ENCODE measurements at regions not wholly inside any gene's neighbourhood (a gene's known extent, or its start where the extent isn't known, plus 50 kb on each side); places are given as distances from the start of the nearest gene placed in this dataset.
A peak's percentile ranks its signal among the peaks of the same experiment; 100 is the strongest.

DNA sequence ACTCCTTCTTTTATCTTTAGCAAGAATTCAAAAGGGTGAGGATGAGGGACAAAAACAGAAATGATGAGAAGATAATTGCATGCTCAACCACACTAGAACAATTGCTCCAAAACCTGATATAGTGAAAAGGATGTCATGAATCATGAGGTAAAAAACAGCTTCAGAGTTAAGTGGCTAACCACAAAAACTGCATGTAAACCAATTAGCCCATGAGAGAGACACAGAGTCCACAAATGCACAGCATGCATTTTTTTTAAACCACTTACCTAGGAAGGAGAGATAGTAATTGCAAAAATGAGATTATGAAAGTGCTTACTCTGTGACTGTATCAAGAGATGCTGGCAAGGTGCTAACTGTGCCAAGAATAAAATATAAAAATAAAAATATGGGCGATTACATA, 132.9 kb downstream of the MBL2 start:
- Histone ChIP-seq H3K27ac (no peak overlapping the region), H3K4me3 (no peak overlapping the region), H3K9me3 (no peaks in the 10 kb centered on the region), H3K4me1 (no peaks in the 10 kb centered on the region), H3K36me3 (no peaks in the 10 kb centered on the region), H3K27me3 (no peaks in the 10 kb centered on the region)
- WGBS (ENCODE audit: insufficient coverage, low coverage, low lambda C conversion rate, missing lambda C conversion rate): 4% methylated on average over 1 of the region's 1 CpG
- intact Hi-C loops (cut with DNase I): no loop called here
- ATAC-seq: no peak
- TF ChIP-seq, protein P1, sequence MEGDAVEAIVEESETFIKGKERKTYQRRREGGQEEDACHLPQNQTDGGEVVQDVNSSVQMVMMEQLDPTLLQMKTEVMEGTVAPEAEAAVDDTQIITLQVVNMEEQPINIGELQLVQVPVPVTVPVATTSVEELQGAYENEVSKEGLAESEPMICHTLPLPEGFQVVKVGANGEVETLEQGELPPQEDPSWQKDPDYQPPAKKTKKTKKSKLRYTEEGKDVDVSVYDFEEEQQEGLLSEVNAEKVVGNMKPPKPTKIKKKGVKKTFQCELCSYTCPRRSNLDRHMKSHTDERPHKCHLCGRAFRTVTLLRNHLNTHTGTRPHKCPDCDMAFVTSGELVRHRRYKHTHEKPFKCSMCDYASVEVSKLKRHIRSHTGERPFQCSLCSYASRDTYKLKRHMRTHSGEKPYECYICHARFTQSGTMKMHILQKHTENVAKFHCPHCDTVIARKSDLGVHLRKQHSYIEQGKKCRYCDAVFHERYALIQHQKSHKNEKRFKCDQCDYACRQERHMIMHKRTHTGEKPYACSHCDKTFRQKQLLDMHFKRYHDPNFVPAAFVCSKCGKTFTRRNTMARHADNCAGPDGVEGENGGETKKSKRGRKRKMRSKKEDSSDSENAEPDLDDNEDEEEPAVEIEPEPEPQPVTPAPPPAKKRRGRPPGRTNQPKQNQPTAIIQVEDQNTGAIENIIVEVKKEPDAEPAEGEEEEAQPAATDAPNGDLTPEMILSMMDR (IDR thresholded peaks at IDR 0.05): no peak
- no peak for TF ChIP-seq POLR2A (IDR thresholded peaks at IDR 0.05)
- no peak for DNase-seq

DNA sequence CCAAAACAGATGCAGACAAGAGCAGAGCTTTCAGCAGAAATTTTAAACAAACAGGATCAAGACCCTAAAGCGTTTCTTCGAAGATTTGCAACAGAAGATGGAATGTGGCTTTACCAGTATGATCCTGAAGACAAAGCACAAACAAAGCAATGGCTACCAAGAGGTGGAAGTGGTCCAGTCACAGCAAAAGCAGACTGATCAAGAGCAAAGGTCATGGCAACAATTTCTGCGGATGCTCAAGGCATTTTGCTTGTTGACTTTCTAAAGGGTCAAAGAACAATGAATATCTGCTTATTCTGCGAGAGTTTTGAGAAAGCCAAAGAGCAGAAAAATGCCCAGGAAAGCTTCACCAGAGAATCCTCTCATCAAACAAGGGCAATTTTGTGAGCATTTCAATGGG, 130.4 kb downstream of the MBL2 start:
- no peak overlapping the region for H3K27ac ChIP-seq
- H3K27me3 ChIP-seq: no peaks in the 10 kb centered on the region
- no peaks in the 10 kb centered on the region for H3K36me3 ChIP-seq
- H3K4me1 ChIP-seq: no peaks in the 10 kb centered on the region
- ATAC-seq: no peak
- H3K9me3 ChIP-seq: no peaks in the 10 kb centered on the region
- no peak for TF ChIP-seq POLR2A (IDR thresholded peaks at IDR 0.05)
- TF ChIP-seq, protein P1 (IDR thresholded peaks at IDR 0.05): no peak
- DNase-seq: no peak
- intact Hi-C loops (cut with DNase I): no loop called here
- WGBS (ENCODE audit: insufficient coverage, low coverage, low lambda C conversion rate, missing lambda C conversion rate): 51% methylated on average over 4 of the region's 4 CpGs
- H3K4me3 ChIP-seq: no peak overlapping the region

DNA sequence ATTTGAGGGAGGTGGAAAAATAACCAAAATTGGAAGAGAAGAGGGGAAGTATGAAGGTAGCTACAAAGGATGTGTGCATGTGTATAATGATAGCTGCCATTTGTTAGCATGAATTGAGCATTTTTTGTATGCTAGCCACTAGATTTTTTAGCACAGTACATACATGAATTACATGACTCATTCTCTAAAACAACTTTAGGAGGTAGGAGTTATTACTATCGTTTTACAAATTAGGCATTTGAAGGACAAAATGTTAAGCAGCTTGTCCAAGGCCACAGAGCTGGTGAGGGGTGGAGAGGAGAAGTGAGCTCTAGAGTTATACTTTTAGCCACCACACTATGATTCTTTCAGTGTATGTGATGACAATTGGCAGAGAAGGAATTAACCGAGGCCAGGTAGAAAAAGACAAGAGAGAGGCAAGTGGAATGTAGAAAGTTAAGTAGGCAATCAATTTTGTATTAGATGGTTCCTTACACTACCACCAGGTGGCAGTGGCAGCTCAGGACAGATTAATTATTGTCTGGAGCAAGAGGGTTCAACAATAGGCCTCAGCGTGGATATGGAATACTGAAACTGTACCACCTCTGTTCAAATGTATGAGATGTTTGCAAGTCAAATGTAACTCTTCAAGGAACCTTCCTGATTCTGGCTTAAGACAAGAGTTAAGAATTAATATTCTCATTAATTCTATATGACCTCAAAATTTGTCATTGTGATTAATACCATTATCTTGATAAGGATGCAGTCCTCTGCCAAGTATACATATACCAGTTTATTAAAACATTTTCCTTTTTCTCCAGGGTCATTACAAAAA, 128.0 kb downstream of the MBL2 start:
- peak in 2 of 3 donors; percentile 24 to 52 for DNase-seq
- H3K27me3 ChIP-seq: no peaks in the 10 kb centered on the region
- no peak overlapping the region for H3K4me3 ChIP-seq
- no peaks in the 10 kb centered on the region for H3K36me3 ChIP-seq
- WGBS (ENCODE audit: insufficient coverage, low coverage, low lambda C conversion rate, missing lambda C conversion rate): 38% methylated on average over 2 of the region's 3 CpGs
- H3K4me1 ChIP-seq: no peaks in the 10 kb centered on the region
- H3K27ac ChIP-seq: no peak overlapping the region
- no peaks in the 10 kb centered on the region for H3K9me3 ChIP-seq
- TF ChIP-seq, protein P1 (IDR thresholded peaks at IDR 0.05): peak; percentile 72 to 85 (median 81)
- no peak for TF ChIP-seq POLR2A (IDR thresholded peaks at IDR 0.05)
- intact Hi-C loops (cut with DNase I): no loop called here
- ATAC-seq: peak; percentile 86 to 93 (median 88)

DNA sequence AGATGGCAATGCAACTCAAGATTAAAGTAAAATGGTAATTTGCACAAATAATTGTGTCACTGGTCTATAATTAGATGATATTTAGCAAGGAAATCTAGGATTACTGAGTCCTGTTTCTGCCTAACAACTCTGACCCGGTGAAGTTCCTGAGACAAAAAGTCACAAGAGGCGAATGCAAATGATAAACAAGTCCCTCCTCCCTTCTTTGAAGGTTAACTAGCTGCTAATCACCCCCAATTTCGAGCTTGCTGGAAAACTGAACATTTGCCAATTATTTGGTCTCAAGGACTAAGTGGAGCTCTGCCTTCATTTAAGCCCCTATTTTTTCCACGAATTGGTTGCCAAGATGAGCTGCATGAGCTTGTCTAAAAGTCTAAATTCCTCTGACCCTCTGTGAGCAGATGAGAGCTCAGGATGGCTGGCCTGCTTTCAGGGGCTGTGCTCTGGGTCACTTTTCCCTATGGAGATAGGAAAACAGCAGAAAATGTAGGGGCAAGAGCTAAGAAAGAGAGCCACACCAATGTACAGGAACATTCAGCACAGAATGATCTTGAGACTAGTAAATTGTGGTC, 127.3 kb downstream of the MBL2 start:
- no peak overlapping the region for H3K4me3 ChIP-seq
- intact Hi-C loops (cut with DNase I): no loop called here
- no peaks in the 10 kb centered on the region for H3K4me1 ChIP-seq
- TF ChIP-seq POLR2A (IDR thresholded peaks at IDR 0.05): no peak
- TF ChIP-seq, protein P1 (IDR thresholded peaks at IDR 0.05): no peak
- H3K27ac ChIP-seq: no peak overlapping the region
- ATAC-seq: no peak
- WGBS (ENCODE audit: insufficient coverage, low coverage, low lambda C conversion rate, missing lambda C conversion rate): 46% methylated on average over 4 of the region's 4 CpGs
- H3K9me3 ChIP-seq: no peaks in the 10 kb centered on the region
- H3K27me3 ChIP-seq: no peaks in the 10 kb centered on the region
- DNase-seq: no peak
- H3K36me3 ChIP-seq: no peaks in the 10 kb centered on the region
